Ammon's horn (tissue), 1 donor: ENCODE measurements at regions not wholly inside any gene's neighbourhood (a gene's known extent, or its start where the extent isn't known, plus 50 kb on each side); places are given as distances from the start of the nearest gene placed in this dataset.

Experiments used
- DNase-seq: peaks from one replicate; pipeline ENCODE4 v3.0.0-alpha.2; 2016; ENCODE audit warnings: low spot score

GRCh38 chr20:8935878-8936277, 133.0 kb upstream of the PLCB4 start:
- DNase-seq = no peak

GRCh38 chr20:8938532-8938931, 130.4 kb upstream of the PLCB4 start:
- DNase-seq = no peak

GRCh38 chr20:8940326-8940725, 128.6 kb upstream of the PLCB4 start:
- no peak for DNase-seq

DNA sequence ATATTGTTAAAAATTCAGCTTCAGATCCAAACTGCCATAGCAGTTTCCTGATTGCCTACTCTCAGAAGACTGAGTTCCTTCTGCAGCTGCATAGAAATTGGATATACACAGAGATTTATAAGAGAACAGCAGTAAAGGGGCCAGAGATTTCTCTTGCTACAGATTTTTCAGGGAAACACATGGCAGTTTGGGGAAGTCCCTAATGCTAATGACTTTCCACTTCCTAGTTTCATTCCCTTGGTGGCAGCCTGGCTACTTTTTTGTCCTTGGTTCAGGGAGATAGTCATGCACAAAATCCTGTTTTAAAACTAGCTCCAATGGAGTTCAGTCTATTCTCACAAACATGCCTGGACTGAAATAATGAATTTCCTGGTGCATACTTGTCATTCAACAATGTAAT, 125.3 kb upstream of the PLCB4 start:
- peak; percentile 29 for DNase-seq

- DNase-seq = no peak
Measured at GRCh38 chr20:8946036-8946940, 122.6 kb upstream of the PLCB4 start.

GRCh38 chr20:8948442-8949020, 120.4 kb upstream of the PLCB4 start:
- no peak for DNase-seq

- no peak for DNase-seq
Measured at GRCh38 chr20:8951164-8951563, 117.7 kb upstream of the PLCB4 start.

GRCh38 chr20:8952721-8953120, 116.2 kb upstream of the PLCB4 start:
- no peak for DNase-seq

- DNase-seq = no peak
Measured at GRCh38 chr20:8953300-8953699, 115.6 kb upstream of the PLCB4 start.

- DNase-seq = no peak
Measured at GRCh38 chr20:8960241-8960640, 108.6 kb upstream of the PLCB4 start.

GRCh38 chr20:8963330-8963729, 105.6 kb upstream of the PLCB4 start:
- no peak for DNase-seq

DNA sequence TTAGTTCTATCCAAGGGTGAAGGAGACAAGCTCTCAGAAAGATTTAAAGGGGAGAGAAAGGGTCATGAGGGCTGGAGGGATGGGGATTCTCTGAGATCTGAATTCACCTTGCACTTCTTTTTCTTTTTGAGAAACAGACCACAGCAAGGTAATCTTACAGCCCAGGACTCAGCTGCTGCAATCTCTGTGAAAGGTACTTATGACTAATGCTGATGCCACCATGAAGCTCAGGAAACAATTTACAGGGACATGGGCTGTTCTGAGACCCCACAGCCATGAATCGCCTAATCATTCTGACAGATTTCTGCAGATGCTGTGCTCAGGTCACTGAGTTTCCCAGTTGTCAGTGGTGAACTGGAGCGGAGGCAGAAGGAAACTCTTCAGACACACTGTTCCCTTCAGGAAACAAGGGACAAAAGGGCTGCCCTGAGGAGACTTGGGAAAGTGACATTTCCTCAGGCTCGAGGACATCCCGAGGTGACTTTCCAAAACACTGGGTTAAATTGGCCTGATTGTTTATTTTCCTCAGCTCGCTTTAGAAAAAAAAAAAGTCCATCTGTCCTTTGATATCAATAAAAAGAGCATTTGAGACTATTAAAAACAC, 103.8 kb upstream of the PLCB4 start:
- DNase-seq = no peak

GRCh38 chr20:8967641-8968245, 101.1 kb upstream of the PLCB4 start:
- DNase-seq = no peak

- DNase-seq = no peak
Measured at GRCh38 chr20:8969146-8969583, 99.7 kb upstream of the PLCB4 start.

GRCh38 chr20:8971669-8972316, 97.1 kb upstream of the PLCB4 start:
- DNase-seq = no peak

- no peak for DNase-seq
Measured at GRCh38 chr20:8972963-8973705, 95.8 kb upstream of the PLCB4 start.

- DNase-seq = no peak
Measured at GRCh38 chr20:8974009-8974708, 94.7 kb upstream of the PLCB4 start.

GRCh38 chr20:8981482-8981881, 87.4 kb upstream of the PLCB4 start:
- no peak for DNase-seq

DNA sequence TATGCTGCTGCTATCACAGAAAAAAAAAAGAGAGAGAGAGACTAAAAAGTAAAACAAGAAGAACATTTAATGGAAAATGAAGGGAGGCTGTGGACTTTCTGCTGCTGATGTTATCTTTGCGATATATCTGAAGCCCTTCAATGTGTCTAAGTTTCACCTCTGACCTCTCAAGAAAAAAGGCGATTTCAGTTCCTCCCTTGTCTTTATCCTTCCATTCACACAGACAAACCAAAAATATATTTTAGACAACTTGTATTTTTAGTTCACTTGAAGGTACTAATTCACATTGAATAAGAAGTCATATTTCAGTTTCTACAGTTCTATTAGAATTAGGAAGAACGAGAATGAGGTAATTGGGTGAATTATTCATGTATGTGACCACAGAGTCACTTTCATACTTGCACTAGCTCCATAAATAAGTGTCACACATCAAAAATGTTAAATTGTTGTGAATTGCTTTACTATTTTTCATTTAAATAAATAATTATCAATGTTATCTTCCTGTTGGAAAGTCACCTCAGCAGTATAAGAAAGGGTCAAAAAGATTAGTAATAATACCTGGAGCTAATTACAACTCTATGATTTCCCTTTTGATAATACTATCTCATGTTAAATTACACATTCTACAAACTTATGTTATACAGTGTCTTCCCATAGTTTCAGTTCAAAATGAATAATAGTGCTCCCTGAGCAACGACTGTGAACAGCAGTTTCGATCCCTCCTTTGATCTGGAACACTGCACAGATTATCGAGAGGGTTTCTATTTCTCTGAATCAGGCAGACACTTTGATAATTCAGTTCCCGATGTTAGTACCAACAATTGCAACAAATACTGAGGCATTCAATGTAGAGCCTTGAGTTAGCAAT, 85.2 kb upstream of the PLCB4 start:
- no peak for DNase-seq

- no peak for DNase-seq
Measured at GRCh38 chr20:8986631-8987030, 82.3 kb upstream of the PLCB4 start.
